PC-3 (cell line): ENCODE measurements at regions not wholly inside any gene's neighbourhood (a gene's known extent, or its start where the extent isn't known, plus 50 kb on each side); places are given as distances from the start of the nearest gene placed in this dataset.

Experiments used
- ATAC-seq: fragments of 200-7000 bp; cut with Tn5 transposase; 2 replicates; pipeline ENCODE4 v1.9.1; 2020; ENCODE audit warnings: mild to moderate bottlenecking, moderate library complexity
- BruUV-seq: library from RNA; stranded (reverse); fragments of 400-500 nt; replicated peaks from 2 replicates; lab custom pipeline; 2021; lab: Mats Ljungman, UMichigan
- CTCF ChIA-PET: fragments of 300-600 bp; sonication (Branson Sonifier 250); formaldehyde crosslinking; loops from one replicate; lab custom pipeline; 2022; ENCODE audit warnings: antibody characterized with exemption; lab: Charles Lee
- POLR2A ChIA-PET: fragments of 300-600 bp; sonication (Branson Sonifier 250); formaldehyde crosslinking; loops from one replicate; lab custom pipeline; 2022; ENCODE audit warnings: antibody characterized with exemption; ENCODE audit not compliant: unreplicated experiment; lab: Charles Lee
- DNase-seq: peaks from one replicate; pipeline ENCODE4 v3.0.0-alpha.2; 2015
- H2AFZ ChIP-seq: fragments of 300-600 bp; sonication (generic); 2 replicates; pipeline ENCODE4 v1.6.0; 2016; ENCODE audit warnings: antibody characterized with exemption, low read length
- H3F3A ChIP-seq: fragments of 300-600 bp; sonication (generic); one replicate; pipeline ENCODE4 v1.6.0; 2017; ENCODE audit warnings: antibody characterized with exemption, low read length, control low read depth, mild to moderate bottlenecking; ENCODE audit not compliant: unreplicated experiment
- H3K27ac ChIP-seq: fragments of 300-600 bp; sonication (generic); 2 replicates; pipeline ENCODE4 v1.5.1; 2016; ENCODE audit warnings: mild to moderate bottlenecking, low read length
- H3K27me3 ChIP-seq: fragments of 300-600 bp; sonication (generic); 2 replicates; pipeline ENCODE4 v1.6.1; 2016; ENCODE audit warnings: low read length, mixed read lengths
- H3K36me3 ChIP-seq: fragments of 300-600 bp; sonication (generic); 2 replicates; pipeline ENCODE4 v1.6.1; 2016; ENCODE audit warnings: low read depth, mixed run types, low read length, mixed read lengths
- H3K4me1 ChIP-seq: fragments of 300-600 bp; sonication (generic); 2 replicates; pipeline ENCODE4 v1.5.1; 2016; ENCODE audit warnings: low read length; ENCODE audit not compliant: insufficient read depth
- H3K4me2 ChIP-seq: fragments of 300-600 bp; sonication (generic); 2 replicates; pipeline ENCODE4 v1.6.0; 2016; ENCODE audit warnings: low read length
- H3K4me3 ChIP-seq: fragments of 300-600 bp; sonication (generic); 2 replicates; pipeline ENCODE4 v1.5.1; 2016; ENCODE audit warnings: mild to moderate bottlenecking, low read length, mixed read lengths
- H3K79me2 ChIP-seq: fragments of 300-600 bp; sonication (generic); 2 replicates; pipeline ENCODE4 v1.6.1; 2017; ENCODE audit warnings: low read length, mixed read lengths
- H3K9ac ChIP-seq: fragments of 300-600 bp; sonication (generic); 2 replicates; pipeline ENCODE4 v1.6.0; 2016; ENCODE audit warnings: mild to moderate bottlenecking, low read length
- H3K9me2 ChIP-seq: fragments of 300-600 bp; sonication (generic); replicated peaks from 2 replicates; pipeline ENCODE4 v1.6.1; 2016; ENCODE audit warnings: mixed run types, low read length, mixed read lengths
- H3K9me3 ChIP-seq: fragments of 300-600 bp; sonication (generic); 2 replicates; pipeline ENCODE4 v1.6.1; 2016; ENCODE audit warnings: low read length, mixed read lengths
- H4K20me1 ChIP-seq: fragments of 300-600 bp; sonication (generic); 2 replicates; pipeline ENCODE4 v1.6.1; 2016; ENCODE audit warnings: low read length, mixed read lengths
- CTCF ChIP-seq: fragments of 300-600 bp; sonication (generic); conservative IDR thresholded peaks from 2 replicates; pipeline ENCODE4 v1.5.1; 2017; ENCODE audit warnings: antibody characterized with exemption, low read depth, mild to moderate bottlenecking, low read length
- EZH2 ChIP-seq: fragments of 300-600 bp; sonication (generic); IDR thresholded peaks from one replicate; pipeline ENCODE4 v1.6.1; 2017; ENCODE audit warnings: antibody characterized with exemption, mild to moderate bottlenecking, low read length; ENCODE audit not compliant: unreplicated experiment
- EZH2phosphoT487 ChIP-seq: fragments of 300-600 bp; sonication (generic); IDR thresholded peaks from 2 replicates; pipeline ENCODE4 v1.6.1; 2018; ENCODE audit warnings: mild to moderate bottlenecking, antibody characterized with exemption, low read length, borderline replicate concordance
- intact Hi-C: fragments of 100-400 bp; cut with micrococcal nuclease; formaldehyde crosslinking; loops from 2 replicates; pipeline ENCODE4 v1.9.0; 2023

GRCh38 chr5:38714240-38714639 is 131.6 kb upstream of the OSMR start:
- POLR2A ChIA-PET: no interaction called here
- Histone ChIP-seq H3K9ac (no peak overlapping the region), H4K20me1 (no peaks in the 10 kb centered on the region), H3K36me3 (no peaks in the 10 kb centered on the region), H3K4me2 (no peak overlapping the region), H3K9me2 (0 out of 2 replicates have a peak, but pooled peaks cover 5% of the 10 kb centered on the region), H2AFZ (no peak overlapping the region), H3K4me3 (no peak overlapping the region), H3K79me2 (no peaks in the 10 kb centered on the region), H3K9me3 (no peaks in the 10 kb centered on the region), H3F3A (no peaks in the 10 kb centered on the region), H3K4me1 (no peaks in the 10 kb centered on the region), H3K27ac (no peak overlapping the region), H3K27me3 (no peaks in the 10 kb centered on the region)
- DNase-seq (no peak), ATAC-seq (no peak)
- TF ChIP-seq CTCF (no peak), EZH2 (no peak), EZH2phosphoT487 (no peak)
- intact Hi-C loops: no loop called here
- CTCF ChIA-PET: no interaction called here
- BruUV-seq: no TSS peak

GRCh38 chr5:38714703-38715355 is 131.0 kb upstream of the OSMR start:
- no TSS peak for BruUV-seq
- Histone ChIP-seq H3K36me3 (no peaks in the 10 kb centered on the region), H3K79me2 (no peaks in the 10 kb centered on the region), H2AFZ (no peak overlapping the region), H3K9me3 (no peaks in the 10 kb centered on the region), H3K9me2 (0 out of 2 replicates have a peak, but pooled peaks cover 5% of the 10 kb centered on the region), H3K27me3 (no peaks in the 10 kb centered on the region), H3K4me2 (no peak overlapping the region), H3K4me1 (peaks cover 4% of the 10 kb centered on the region), H4K20me1 (no peaks in the 10 kb centered on the region), H3F3A (no peaks in the 10 kb centered on the region), H3K4me3 (no peak overlapping the region), H3K9ac (no peak overlapping the region), H3K27ac (no peak overlapping the region)
- CTCF ChIA-PET: interaction anchor here (0.7 kb wide), 1 partner anchor 1869 kb away, joined by 3 read pairs; no protein-coding TSS in a partner anchor
- ATAC-seq: no peak
- DNase-seq: no peak
- intact Hi-C loops: no loop called here
- POLR2A ChIA-PET: interaction anchor here (0.6 kb wide), 1 partner anchor 191 kb away, joined by 4 read pairs; no protein-coding TSS in a partner anchor
- no peak for TF ChIP-seq CTCF
- TF ChIP-seq EZH2phosphoT487: no peak
- no peak for TF ChIP-seq EZH2

- Histone ChIP-seq H4K20me1 (no peaks in the 10 kb centered on the region), H3K9me3 (no peaks in the 10 kb centered on the region), H3K36me3 (no peaks in the 10 kb centered on the region), H3K79me2 (no peaks in the 10 kb centered on the region), H3K27ac (no peak overlapping the region), H3K9me2 (0 out of 2 replicates have a peak, but pooled peaks cover 5% of the 10 kb centered on the region), H3K27me3 (no peaks in the 10 kb centered on the region), H3K9ac (no peak overlapping the region), H2AFZ (no peak overlapping the region), H3K4me2 (no peak overlapping the region), H3K4me1 (peaks cover 7% of the 10 kb centered on the region), H3F3A (no peaks in the 10 kb centered on the region), H3K4me3 (no peak overlapping the region)
- CTCF ChIA-PET: interaction anchor here (0.7 kb wide), 1 partner anchor 1870 kb away, joined by 3 read pairs; no protein-coding TSS in a partner anchor
- intact Hi-C loops: no loop called here
- DNase-seq (no peak), ATAC-seq (no peak)
- BruUV-seq: no TSS peak
- no peak for TF ChIP-seq EZH2
- no peak for TF ChIP-seq CTCF
- TF ChIP-seq EZH2phosphoT487: no peak
- POLR2A ChIA-PET: interaction anchor here (0.6 kb wide), 1 partner anchor 190 kb away, joined by 4 read pairs; no protein-coding TSS in a partner anchor
Observed at GRCh38 chr5:38715696-38716095, 130.1 kb upstream of the OSMR start.
